ENCODE measurements at regions not wholly inside any gene's neighbourhood (a gene's known extent, or its start where the extent isn't known, plus 50 kb on each side); places are given as distances from the start of the nearest gene placed in this dataset.

DNA sequence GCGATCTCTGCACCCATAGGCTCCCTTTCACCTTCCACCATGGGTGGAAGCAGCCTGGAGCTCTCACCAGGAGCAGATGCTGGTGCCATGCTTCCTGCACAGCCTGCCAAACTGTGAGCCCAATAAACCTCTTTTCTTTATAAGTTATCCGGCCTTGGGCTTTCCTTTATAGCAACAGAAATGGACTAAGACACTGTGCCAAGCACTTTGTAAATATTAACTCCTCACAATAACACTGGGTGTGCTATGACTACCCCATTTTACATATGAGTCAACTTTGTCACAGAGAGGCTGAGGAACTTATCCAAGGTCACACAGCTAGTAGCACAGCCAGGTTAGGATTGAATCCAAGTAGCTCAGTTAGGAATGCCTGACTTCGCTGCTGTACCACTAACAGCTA lies 79.7 kb upstream of the KCNMA1 start:
- H3K36me3 Mint-ChIP-seq (ENCODE audit: low read depth) = no peaks in the 10 kb centered on the region
- peaks cover 1% of the 10 kb centered on the region for H3K4me1 Mint-ChIP-seq (ENCODE audit: low read depth)
- no peak overlapping the region for H3K4me3 Mint-ChIP-seq
- DNase-seq (ENCODE audit: low spot score) = no peak
- H3K27ac Mint-ChIP-seq = no peak overlapping the region
- peaks cover 9% of the 10 kb centered on the region for H3K27me3 Mint-ChIP-seq (ENCODE audit: low read depth)
- H3K9me3 Mint-ChIP-seq = no peaks in the 10 kb centered on the region

DNA sequence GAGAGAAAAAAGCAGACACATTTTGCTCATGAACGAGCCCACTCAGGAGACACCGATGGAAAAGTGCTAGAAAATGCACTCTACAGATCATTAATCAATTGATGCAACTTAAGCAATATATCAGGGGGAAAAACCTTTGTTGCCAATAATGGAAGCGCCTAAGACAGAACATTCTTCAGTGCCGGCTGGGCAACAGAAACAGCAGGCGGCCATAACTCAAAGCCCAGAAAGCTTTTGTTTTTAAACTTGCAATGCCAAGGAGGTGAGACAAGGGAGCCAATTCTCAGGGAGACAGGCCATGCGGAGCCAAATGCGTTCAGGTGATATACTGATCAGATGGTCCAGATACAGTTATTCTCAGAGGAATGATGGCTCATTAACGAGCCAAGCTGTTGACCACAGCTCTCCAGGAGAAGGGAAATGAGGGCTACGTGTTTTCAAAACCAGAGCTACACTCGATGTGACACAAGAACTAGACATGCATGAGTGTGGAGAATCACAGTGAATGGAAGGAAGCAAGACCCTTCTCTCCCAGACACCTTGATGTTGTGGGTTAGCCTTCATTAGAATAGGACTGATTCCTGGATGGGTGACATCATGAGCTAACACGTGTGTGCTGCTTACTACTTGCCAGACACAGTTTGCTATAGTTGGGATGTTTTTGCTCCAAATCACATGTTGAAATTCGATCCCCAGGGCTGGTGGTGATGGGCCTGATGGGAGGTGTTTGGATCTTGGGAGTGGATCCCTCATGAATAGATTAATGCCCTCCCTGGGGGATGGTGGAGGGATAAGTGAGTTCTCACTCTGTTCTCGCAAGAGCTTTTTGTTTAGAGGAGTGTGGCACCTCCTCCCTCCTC lies 79.1 kb upstream of the KCNMA1 start:
- DNase-seq (ENCODE audit: low spot score) = no peak
- peaks cover 1% of the 10 kb centered on the region for H3K4me1 Mint-ChIP-seq (ENCODE audit: low read depth)
- peaks cover 9% of the 10 kb centered on the region for H3K27me3 Mint-ChIP-seq (ENCODE audit: low read depth)
- no peaks in the 10 kb centered on the region for H3K9me3 Mint-ChIP-seq
- H3K36me3 Mint-ChIP-seq (ENCODE audit: low read depth) = no peaks in the 10 kb centered on the region
- H3K4me3 Mint-ChIP-seq = no peak overlapping the region
- no peak overlapping the region for H3K27ac Mint-ChIP-seq

DNA sequence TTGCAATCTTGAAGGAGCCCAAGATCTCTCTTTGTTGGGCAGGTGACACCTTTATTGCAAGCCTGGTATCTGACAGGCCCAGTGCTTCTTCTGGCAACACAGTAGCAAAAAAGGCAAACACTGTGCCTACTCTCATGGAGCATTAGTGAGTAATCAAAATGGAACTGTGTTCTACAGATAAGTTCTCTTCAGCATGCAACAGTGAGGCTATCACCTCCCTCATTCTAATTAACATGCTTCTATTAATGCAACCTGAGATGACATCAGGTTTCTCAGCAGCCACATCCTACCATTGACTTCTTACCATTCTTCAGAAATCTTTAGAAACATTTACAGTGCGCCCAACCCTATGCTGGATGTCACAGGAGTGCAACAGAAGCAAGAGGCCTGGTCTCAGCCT lies 77.9 kb upstream of the KCNMA1 start:
- Mint-ChIP-seq H3K4me3 (no peak overlapping the region), H3K9me3 (no peaks in the 10 kb centered on the region), H3K36me3 (ENCODE audit: low read depth) (no peaks in the 10 kb centered on the region), H3K27me3 (ENCODE audit: low read depth) (peaks cover 18% of the 10 kb centered on the region), H3K4me1 (ENCODE audit: low read depth) (peaks cover 6% of the 10 kb centered on the region), H3K27ac (no peak overlapping the region)
- no peak for DNase-seq (ENCODE audit: low spot score)

DNA sequence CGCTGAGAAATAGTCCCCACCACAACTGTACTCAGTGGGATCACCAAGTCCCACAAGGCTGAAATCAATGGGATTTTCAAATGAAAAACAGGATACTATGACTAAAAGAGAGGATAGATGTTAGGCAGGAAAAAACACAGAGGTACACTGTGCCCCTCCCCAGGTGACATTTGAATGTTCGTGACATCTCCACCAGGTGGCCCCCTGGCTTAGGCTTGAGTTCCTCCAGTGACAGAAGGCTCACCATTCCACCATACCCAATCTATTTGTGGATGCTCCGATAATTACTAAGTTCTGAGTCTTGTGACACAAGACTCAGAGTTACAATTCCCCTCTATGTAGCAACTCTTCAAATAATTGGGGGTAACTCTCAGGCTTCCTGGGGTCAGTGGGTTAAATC lies 77.5 kb upstream of the KCNMA1 start:
- H3K36me3 Mint-ChIP-seq (ENCODE audit: low read depth) = no peaks in the 10 kb centered on the region
- H3K9me3 Mint-ChIP-seq = no peaks in the 10 kb centered on the region
- H3K27me3 Mint-ChIP-seq (ENCODE audit: low read depth) = peaks cover 22% of the 10 kb centered on the region
- H3K27ac Mint-ChIP-seq = no peak overlapping the region
- H3K4me3 Mint-ChIP-seq = no peak overlapping the region
- no peak for DNase-seq (ENCODE audit: low spot score)
- H3K4me1 Mint-ChIP-seq (ENCODE audit: low read depth) = peaks cover 6% of the 10 kb centered on the region

DNA sequence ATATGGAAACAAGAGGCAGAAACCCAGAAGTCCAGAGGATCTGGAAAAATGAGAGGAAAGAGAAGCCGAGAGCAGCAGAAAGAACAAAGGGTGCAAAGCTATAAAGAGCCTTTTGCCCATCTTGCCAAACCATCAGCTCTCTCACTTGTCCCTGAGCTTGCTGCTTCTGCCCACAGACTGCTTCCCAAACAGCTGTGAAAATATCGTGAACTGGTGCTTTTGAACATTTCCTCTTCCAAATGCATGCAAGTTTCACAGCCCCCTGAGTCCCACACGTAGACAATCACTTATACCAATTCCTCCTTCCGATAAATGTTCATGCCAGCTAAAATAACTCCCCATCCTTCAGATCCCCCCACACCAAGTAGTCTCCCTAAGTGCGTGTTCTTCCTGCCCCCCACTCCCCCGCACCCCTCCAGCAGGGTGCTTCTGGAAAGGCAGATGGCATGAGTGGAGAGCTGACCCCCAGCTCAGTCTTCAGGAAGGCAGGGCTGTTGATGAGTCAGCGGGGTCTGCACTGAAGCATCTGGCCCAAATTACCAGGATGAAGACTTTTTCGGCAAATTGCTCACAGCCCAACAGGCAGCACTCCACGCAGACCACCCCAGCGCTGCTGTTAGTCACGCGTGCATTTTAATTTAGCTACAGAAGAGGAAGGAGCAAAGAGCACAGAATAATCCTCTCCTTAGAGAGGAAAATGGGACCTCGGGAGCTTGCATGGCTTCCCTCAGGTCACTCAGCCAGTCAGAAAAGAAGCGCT lies 76.1 kb upstream of the KCNMA1 start:
- Mint-ChIP-seq H3K36me3 (ENCODE audit: low read depth) (no peaks in the 10 kb centered on the region), H3K4me1 (ENCODE audit: low read depth) (peaks cover 5% of the 10 kb centered on the region), H3K27ac (no peak overlapping the region), H3K4me3 (no peak overlapping the region), H3K9me3 (no peaks in the 10 kb centered on the region), H3K27me3 (ENCODE audit: low read depth) (peaks cover 30% of the 10 kb centered on the region)
- no peak for DNase-seq (ENCODE audit: low spot score)

DNA sequence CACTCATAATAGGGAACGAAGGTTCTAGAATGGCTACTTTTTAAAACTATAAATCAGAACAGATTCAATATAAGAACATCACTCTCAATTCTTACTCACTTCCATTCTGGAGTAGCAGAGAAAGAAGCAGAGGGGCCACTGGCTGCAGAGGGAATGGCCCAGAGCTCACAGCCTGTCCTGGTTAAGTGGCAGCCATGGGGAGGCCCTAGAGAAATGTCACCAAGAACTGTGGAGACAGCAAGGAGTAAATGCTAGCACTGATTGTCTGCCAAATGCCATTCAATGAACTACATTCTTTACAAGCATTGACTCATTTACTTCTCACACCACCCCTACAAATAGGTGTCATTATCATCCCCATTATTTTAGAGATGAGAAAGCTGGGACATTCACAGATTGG lies 74.6 kb upstream of the KCNMA1 start:
- Mint-ChIP-seq H3K27me3 (ENCODE audit: low read depth) (peaks cover 34% of the 10 kb centered on the region), H3K9me3 (no peaks in the 10 kb centered on the region), H3K4me1 (ENCODE audit: low read depth) (peaks cover 5% of the 10 kb centered on the region), H3K36me3 (ENCODE audit: low read depth) (no peaks in the 10 kb centered on the region), H3K4me3 (no peak overlapping the region), H3K27ac (no peak overlapping the region)
- DNase-seq (ENCODE audit: low spot score) = no peak

DNA sequence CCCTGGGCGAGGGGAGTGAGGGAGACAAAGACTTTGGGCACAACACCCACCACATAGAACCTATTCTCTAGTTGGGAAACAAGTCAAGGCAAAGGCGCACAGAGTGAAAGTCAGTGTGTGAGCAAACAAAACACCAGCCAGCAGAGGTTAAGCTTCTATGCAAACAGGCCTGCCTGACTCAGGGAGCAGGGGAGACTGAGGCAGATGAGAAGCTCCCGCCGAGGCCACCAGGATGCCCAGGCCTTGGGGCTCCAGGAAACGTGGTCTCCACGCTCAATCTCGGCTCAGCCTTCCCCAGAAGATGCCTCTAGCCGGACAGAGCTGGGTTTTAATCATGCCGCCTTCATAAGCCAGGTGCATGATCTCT lies 74.1 kb upstream of the KCNMA1 start:
- Mint-ChIP-seq H3K27ac (no peak overlapping the region), H3K4me3 (peak overlapping the region; percentile 60), H3K27me3 (ENCODE audit: low read depth) (peaks cover 36% of the 10 kb centered on the region), H3K4me1 (ENCODE audit: low read depth) (peaks cover 5% of the 10 kb centered on the region), H3K36me3 (ENCODE audit: low read depth) (no peaks in the 10 kb centered on the region), H3K9me3 (no peaks in the 10 kb centered on the region)
- DNase-seq (ENCODE audit: low spot score) = no peak

DNA sequence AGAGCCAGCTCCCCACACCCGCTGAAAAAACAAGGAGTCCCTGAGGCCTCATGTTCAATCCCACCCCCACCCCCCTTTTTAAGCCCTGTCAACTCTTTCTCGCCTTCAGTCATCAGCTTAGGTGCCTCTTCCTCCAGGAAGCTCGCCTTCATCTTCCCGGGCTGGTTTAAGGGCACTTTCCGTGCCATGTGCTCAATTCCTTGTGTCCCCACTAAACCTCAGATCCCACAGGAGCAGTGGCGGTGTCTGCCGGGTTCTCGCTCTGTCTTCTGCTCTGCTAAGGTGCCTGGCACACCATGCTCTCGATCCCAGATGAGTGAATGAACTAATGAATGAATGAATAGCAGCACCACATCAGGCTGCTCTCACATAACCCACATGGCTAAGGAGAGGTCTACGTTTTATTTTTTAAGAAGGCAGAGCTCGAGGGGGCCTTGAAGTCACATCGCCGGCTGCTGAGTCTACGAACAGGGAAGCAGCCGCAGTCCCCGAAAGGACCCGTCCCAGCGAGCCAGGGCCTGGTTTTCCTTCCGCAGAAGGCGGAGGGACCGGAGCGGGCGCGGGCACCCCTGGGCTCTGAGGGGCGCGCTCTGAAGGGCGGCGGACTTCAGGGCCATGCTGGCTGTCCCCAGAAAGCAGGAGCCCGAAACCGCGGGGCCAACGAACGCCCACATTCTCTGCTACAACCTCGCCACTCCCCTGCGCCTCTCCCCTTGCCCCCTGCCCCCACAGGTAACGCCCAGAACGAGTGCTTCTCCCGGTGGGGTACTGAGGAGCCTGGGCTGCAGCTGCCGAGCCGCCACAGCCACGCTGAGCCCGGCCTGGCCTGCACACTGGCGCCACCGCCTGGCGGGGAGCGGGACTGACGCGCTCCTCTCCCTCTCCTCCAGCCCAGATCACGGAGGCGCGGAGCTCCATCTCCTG lies 73.4 kb upstream of the KCNMA1 start:
- Mint-ChIP-seq H3K4me3 (peak overlapping the region; percentile 60), H3K27me3 (ENCODE audit: low read depth) (peaks cover 37% of the 10 kb centered on the region), H3K9me3 (no peaks in the 10 kb centered on the region), H3K4me1 (ENCODE audit: low read depth) (peaks cover 5% of the 10 kb centered on the region), H3K36me3 (ENCODE audit: low read depth) (no peaks in the 10 kb centered on the region), H3K27ac (no peak overlapping the region)
- DNase-seq (ENCODE audit: low spot score) = peak; percentile 55

DNA sequence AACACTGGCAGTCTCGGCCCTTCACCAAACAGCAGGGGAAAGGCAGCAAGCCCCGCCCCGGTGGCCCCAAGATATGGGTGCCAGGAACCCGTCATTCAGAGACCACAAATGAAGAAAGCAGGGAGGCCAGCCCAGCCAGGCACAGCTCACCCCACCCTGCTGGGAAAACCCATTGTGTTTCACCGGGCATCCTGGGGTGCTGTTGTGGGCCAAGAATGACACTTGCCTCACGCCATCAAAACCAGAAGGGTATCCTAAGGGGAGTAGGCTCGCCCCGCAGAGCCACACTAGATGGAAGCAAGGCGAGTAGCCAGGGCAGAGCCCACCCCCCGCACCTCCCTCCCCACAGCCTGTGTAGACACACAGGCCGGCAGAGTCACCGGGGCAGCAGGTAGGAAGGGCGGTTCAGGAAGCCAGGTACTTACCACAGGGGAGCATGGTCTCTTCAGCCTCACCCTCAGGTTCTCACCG lies 72.5 kb upstream of the KCNMA1 start:
- DNase-seq (ENCODE audit: low spot score) = no peak

DNA sequence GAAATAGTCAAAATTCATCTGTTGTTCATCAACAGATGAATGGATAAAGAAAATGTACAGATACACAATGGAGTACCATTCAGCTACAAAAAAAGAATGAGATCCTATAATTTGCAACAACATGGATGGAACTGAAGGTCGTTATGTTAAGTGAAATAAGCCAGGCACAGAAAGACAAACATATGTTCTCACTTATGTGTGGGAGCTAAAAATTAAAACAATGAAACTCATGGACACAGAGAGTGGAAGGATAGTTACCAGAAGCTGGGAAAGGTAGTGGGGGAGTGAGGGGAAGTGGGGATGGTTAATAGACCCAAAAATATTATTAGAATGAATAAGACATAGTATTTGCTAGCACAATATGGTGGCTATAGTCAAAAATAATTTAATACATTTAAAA lies 70.0 kb upstream of the KCNMA1 start:
- no peaks in the 10 kb centered on the region for H3K9me3 Mint-ChIP-seq
- H3K4me3 Mint-ChIP-seq = no peak overlapping the region
- peaks cover 30% of the 10 kb centered on the region for H3K27me3 Mint-ChIP-seq (ENCODE audit: low read depth)
- H3K36me3 Mint-ChIP-seq (ENCODE audit: low read depth) = no peaks in the 10 kb centered on the region
- no peak overlapping the region for H3K27ac Mint-ChIP-seq
- DNase-seq (ENCODE audit: low spot score) = no peak
- H3K4me1 Mint-ChIP-seq (ENCODE audit: low read depth) = peaks cover 5% of the 10 kb centered on the region

More for the DNA sequence above, 72.5 kb upstream of the KCNMA1 start:
- H3K36me3 Mint-ChIP-seq (ENCODE audit: low read depth) = no peaks in the 10 kb centered on the region
- H3K9me3 Mint-ChIP-seq = no peaks in the 10 kb centered on the region
- H3K27me3 Mint-ChIP-seq (ENCODE audit: low read depth) = peaks cover 37% of the 10 kb centered on the region
- H3K27ac Mint-ChIP-seq = no peak overlapping the region
- peaks cover 5% of the 10 kb centered on the region for H3K4me1 Mint-ChIP-seq (ENCODE audit: low read depth)
- no peak overlapping the region for H3K4me3 Mint-ChIP-seq

DNA sequence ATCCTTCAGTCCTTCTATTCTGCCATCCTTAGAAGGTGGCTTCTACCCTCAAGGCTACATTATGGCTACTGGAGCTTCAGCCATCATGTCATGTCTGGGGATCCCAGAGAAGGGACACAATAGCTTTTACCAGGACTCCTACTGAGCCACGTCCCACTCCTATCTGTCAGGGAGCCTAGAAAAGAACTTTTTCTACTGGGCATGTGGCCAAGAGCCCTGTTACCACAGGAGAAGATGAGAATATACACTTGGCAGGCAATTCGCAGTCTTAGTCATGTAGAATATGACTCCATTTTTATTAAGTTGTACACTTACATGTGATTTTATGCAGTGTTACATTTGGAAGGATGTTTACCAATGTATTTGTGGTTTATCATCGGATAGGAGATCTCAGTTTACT lies 64.6 kb upstream of the KCNMA1 start:
- Mint-ChIP-seq H3K27me3 (ENCODE audit: low read depth) (peaks cover 6% of the 10 kb centered on the region), H3K27ac (no peak overlapping the region), H3K4me3 (no peak overlapping the region), H3K36me3 (ENCODE audit: low read depth) (no peaks in the 10 kb centered on the region), H3K9me3 (no peaks in the 10 kb centered on the region), H3K4me1 (ENCODE audit: low read depth) (no peaks in the 10 kb centered on the region)
- no peak for DNase-seq (ENCODE audit: low spot score)

DNA sequence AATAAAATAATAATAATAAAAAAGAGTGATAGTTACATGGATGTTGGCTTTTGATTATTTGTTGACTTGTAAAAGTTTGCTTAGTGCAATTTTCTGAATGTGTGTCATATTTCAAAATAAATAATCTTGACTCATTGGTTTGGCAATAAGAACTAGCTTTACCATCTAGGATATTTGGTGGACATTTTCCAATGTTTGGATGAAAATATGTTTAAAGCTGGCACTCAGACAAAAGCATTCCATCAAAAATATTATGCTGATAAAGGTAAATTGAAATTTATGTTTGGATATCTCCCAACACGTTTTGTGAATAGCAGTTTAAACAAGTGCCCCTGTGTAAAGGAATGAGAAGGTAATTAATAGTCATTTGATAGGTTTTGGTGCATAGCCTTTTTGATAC lies 62.5 kb upstream of the KCNMA1 start:
- H3K27ac Mint-ChIP-seq = no peak overlapping the region
- no peak for DNase-seq (ENCODE audit: low spot score)
- H3K4me3 Mint-ChIP-seq = no peak overlapping the region
- H3K4me1 Mint-ChIP-seq (ENCODE audit: low read depth) = no peaks in the 10 kb centered on the region
- H3K36me3 Mint-ChIP-seq (ENCODE audit: low read depth) = no peaks in the 10 kb centered on the region
- peaks cover 7% of the 10 kb centered on the region for H3K27me3 Mint-ChIP-seq (ENCODE audit: low read depth)
- H3K9me3 Mint-ChIP-seq = no peaks in the 10 kb centered on the region

DNA sequence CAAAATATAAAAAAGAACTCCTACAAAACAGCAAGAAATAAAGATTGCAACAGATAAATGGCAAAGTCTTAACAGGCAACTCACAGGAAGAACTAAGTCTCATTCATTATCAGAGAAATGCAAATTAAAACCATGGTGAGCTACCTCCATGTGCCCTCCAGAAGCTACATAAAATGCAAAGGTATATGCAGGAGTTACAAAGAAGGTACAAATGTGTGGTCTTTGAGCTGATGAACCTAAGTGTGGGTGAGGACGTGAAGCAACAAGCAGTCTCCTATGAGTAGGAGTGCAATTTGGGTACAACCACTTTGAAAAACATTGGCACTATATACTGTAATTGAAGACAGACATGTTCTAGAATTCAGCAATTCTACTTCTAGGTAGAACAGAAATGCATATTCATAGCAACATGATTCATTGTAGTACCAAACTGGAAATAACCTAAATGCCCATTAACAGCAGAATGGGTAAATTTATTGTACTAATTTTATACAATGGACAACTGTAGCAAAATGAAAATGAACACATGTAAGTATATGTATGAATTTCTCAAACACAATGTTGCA lies 61.6 kb upstream of the KCNMA1 start:
- Mint-ChIP-seq H3K36me3 (ENCODE audit: low read depth) (no peaks in the 10 kb centered on the region), H3K27ac (no peak overlapping the region), H3K4me3 (no peak overlapping the region), H3K9me3 (no peaks in the 10 kb centered on the region), H3K27me3 (ENCODE audit: low read depth) (peaks cover 8% of the 10 kb centered on the region), H3K4me1 (ENCODE audit: low read depth) (no peaks in the 10 kb centered on the region)
- no peak for DNase-seq (ENCODE audit: low spot score)
